MM.1S (cell line): ENCODE measurements at regions not wholly inside any gene's neighbourhood (a gene's known extent, or its start where the extent isn't known, plus 50 kb on each side); places are given as distances from the start of the nearest gene placed in this dataset.

ENCODE experiments used
- DNase-seq: peaks from one replicate; pipeline ENCODE4 v3.0.0-alpha.2; 2015
- H2AFZ ChIP-seq: fragments of 300-600 bp; sonication (generic); 2 replicates; pipeline ENCODE4 v1.6.0; 2016; ENCODE audit warnings: antibody characterized with exemption, low read length
- H3F3A ChIP-seq: fragments of 300-600 bp; sonication (generic); 2 replicates; pipeline ENCODE4 v1.6.1; 2016; ENCODE audit warnings: mild to moderate bottlenecking, antibody characterized with exemption, low read length, moderate library complexity, mixed read lengths; ENCODE audit not compliant: insufficient read depth
- H3K27ac ChIP-seq: fragments of 300-600 bp; sonication (generic); 2 replicates; pipeline ENCODE4 v1.5.1; 2016; ENCODE audit warnings: mild to moderate bottlenecking, low read length
- H3K27me3 ChIP-seq: fragments of 300-600 bp; sonication (generic); replicated peaks from 2 replicates; pipeline ENCODE4 v1.6.0; 2016; ENCODE audit warnings: low read length; ENCODE audit not compliant: insufficient read depth
- H3K36me3 ChIP-seq: fragments of 300-600 bp; sonication (generic); replicated peaks from 2 replicates; pipeline ENCODE4 v1.6.1; 2016; ENCODE audit warnings: mild to moderate bottlenecking, low read length, mixed read lengths; ENCODE audit not compliant: insufficient read depth
- H3K4me1 ChIP-seq: fragments of 300-600 bp; sonication (generic); 2 replicates; pipeline ENCODE4 v1.6.1; 2016; ENCODE audit warnings: low read length, mixed read lengths
- H3K4me2 ChIP-seq: fragments of 300-600 bp; sonication (generic); 2 replicates; pipeline ENCODE4 v1.6.0; 2016; ENCODE audit warnings: low read depth, low read length
- H3K4me3 ChIP-seq: fragments of 300-600 bp; sonication (generic); 2 replicates; pipeline ENCODE4 v1.5.1; 2016; ENCODE audit warnings: low read length, mixed read lengths
- H3K79me2 ChIP-seq: fragments of 300-600 bp; sonication (generic); 2 replicates; pipeline ENCODE4 v1.6.1; 2016; ENCODE audit warnings: mixed run types, low read length, mixed read lengths
- H3K9ac ChIP-seq: fragments of 300-600 bp; sonication (generic); 2 replicates; pipeline ENCODE4 v1.6.1; 2016; ENCODE audit warnings: low read length, mixed read lengths
- H3K9me2 ChIP-seq: fragments of 300-600 bp; sonication (generic); replicated peaks from 2 replicates; pipeline ENCODE4 v1.6.1; 2016; ENCODE audit warnings: mild to moderate bottlenecking, low read length, mixed read lengths; ENCODE audit not compliant: insufficient read depth
- H3K9me3 ChIP-seq: fragments of 300-600 bp; sonication (generic); replicated peaks from 2 replicates; pipeline ENCODE4 v1.6.1; 2016; ENCODE audit warnings: mild to moderate bottlenecking, low read length, mixed read lengths; ENCODE audit not compliant: insufficient read depth
- H4K20me1 ChIP-seq: fragments of 300-600 bp; sonication (generic); 2 replicates; pipeline ENCODE4 v1.6.1; 2016; ENCODE audit warnings: mild to moderate bottlenecking, low read length, moderate library complexity, mixed read lengths; ENCODE audit not compliant: insufficient read depth
- CTCF ChIP-seq: fragments of 300-600 bp; sonication (generic); IDR thresholded peaks from 2 replicates; pipeline ENCODE4 v1.5.1; 2016; ENCODE audit warnings: antibody characterized with exemption, low read length, mixed read lengths
- EZH2 ChIP-seq: fragments of 300-600 bp; sonication (generic); optimal IDR thresholded peaks from 2 replicates; pipeline ENCODE3; 2017; ENCODE audit warnings: low read depth, mild to moderate bottlenecking, antibody characterized with exemption, low read length, mixed read lengths
- EZH2phosphoT487 ChIP-seq: fragments of 300-600 bp; sonication (generic); IDR thresholded peaks from 2 replicates; pipeline ENCODE4 v1.6.1; 2018; ENCODE audit warnings: antibody characterized with exemption, low read length

- DNase-seq, result no peak
- Histone ChIP-seq H3K36me3 (no peaks in the 10 kb centered on the region), H3K4me1 (no peaks in the 10 kb centered on the region), H2AFZ (no peak overlapping the region), H3K27ac (no peak overlapping the region), H3K27me3 (no peaks in the 10 kb centered on the region), H3K4me3 (no peak overlapping the region), H3K9me2 (no peaks in the 10 kb centered on the region), H3K9me3 (no peaks in the 10 kb centered on the region), H3K4me2 (no peak overlapping the region), H3K9ac (no peak overlapping the region), H3K79me2 (no peaks in the 10 kb centered on the region), H4K20me1 (no peaks in the 10 kb centered on the region), H3F3A (no peaks in the 10 kb centered on the region)
- no peak for TF ChIP-seq EZH2
- TF ChIP-seq EZH2phosphoT487, result no peak
- TF ChIP-seq CTCF, result no peak
These were observed 56.9 kb upstream of the MAP1LC3B2 start for GRCh38 chr12:116502141-116502725.

GRCh38 chr12:116502989-116503496, 56.1 kb upstream of the MAP1LC3B2 start:
- TF ChIP-seq EZH2phosphoT487 (no peak), CTCF (no peak), EZH2 (no peak)
- no peak overlapping the region for H2AFZ ChIP-seq
- H3K9me3 ChIP-seq, result no peaks in the 10 kb centered on the region

DNA sequence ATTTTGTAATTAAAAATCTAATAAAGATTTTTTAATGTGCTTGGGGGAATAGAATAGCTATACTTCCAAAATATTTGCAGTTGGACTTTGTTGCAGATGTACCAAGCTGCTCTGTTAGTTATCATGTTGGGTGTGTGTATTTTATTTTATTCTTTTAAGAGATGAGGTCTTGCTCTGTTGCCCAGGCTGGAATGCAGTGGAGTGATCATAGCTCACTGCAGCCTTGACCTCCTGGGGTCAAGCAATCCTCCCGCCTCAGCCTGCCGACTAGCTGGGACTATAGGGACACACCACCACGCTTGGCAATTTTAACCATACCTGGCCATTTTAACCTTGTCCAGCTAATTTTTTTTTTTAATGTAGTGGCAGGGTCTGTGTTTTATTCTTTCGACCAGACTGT, 54.7 kb upstream of the MAP1LC3B2 start:
- no peaks in the 10 kb centered on the region for H3K79me2 ChIP-seq
- no peaks in the 10 kb centered on the region for H3K9me2 ChIP-seq
- no peaks in the 10 kb centered on the region for H3K27me3 ChIP-seq
- no peaks in the 10 kb centered on the region for H3K36me3 ChIP-seq
- H3K9me3 ChIP-seq, result no peaks in the 10 kb centered on the region
- no peak overlapping the region for H3K4me2 ChIP-seq
- H3K4me3 ChIP-seq, result no peak overlapping the region
- no peaks in the 10 kb centered on the region for H3F3A ChIP-seq
- H3K9ac ChIP-seq, result no peak overlapping the region
- DNase-seq, result no peak
- TF ChIP-seq EZH2 (no peak), CTCF (no peak), EZH2phosphoT487 (no peak)
- H2AFZ ChIP-seq, result no peak overlapping the region
- no peaks in the 10 kb centered on the region for H3K4me1 ChIP-seq
- no peaks in the 10 kb centered on the region for H4K20me1 ChIP-seq
- no peak overlapping the region for H3K27ac ChIP-seq

More at GRCh38 chr12:116502989-116503496, 56.1 kb upstream of the MAP1LC3B2 start:
- Histone ChIP-seq H3K79me2 (no peaks in the 10 kb centered on the region), H3K4me2 (no peak overlapping the region), H4K20me1 (no peaks in the 10 kb centered on the region), H3K27me3 (no peaks in the 10 kb centered on the region), H3F3A (no peaks in the 10 kb centered on the region), H3K9me2 (no peaks in the 10 kb centered on the region), H3K27ac (no peak overlapping the region), H3K4me3 (no peak overlapping the region), H3K9ac (no peak overlapping the region), H3K4me1 (no peaks in the 10 kb centered on the region), H3K36me3 (no peaks in the 10 kb centered on the region)
- DNase-seq, result no peak
